Bronchial epithelial cell (primary cell): ENCODE measurements at regions not wholly inside any gene's neighbourhood (a gene's known extent, or its start where the extent isn't known, plus 50 kb on each side); places are given as distances from the start of the nearest gene placed in this dataset.

Experiments
- DNase-seq: peaks from one replicate; pipeline ENCODE4 v3.0.0-alpha.2; 2010; ENCODE audit warnings: low read depth
- FAIRE-seq: peaks from 2 replicates; lab custom pipeline; 2011; peaks lifted over from hg19 to GRCh38; lab: Jason Lieb, UNC
- H3K27me3 ChIP-seq: 2 replicates; pipeline ENCODE4 v1.5.1; 2011; ENCODE audit warnings: low read length; ENCODE audit not compliant: control insufficient read depth, insufficient read depth
- H3K36me3 ChIP-seq: 2 replicates; pipeline ENCODE4 v1.5.1; 2011; ENCODE audit warnings: low read length; ENCODE audit not compliant: control insufficient read depth, insufficient read depth
- H3K4me3 ChIP-seq: 2 replicates; pipeline ENCODE4 v1.5.1; 2011; ENCODE audit warnings: mild to moderate bottlenecking, low read depth, low read length, control low read depth
- TF ChIP-seq, protein P1 (sequence below): IDR thresholded peaks from 2 replicates; pipeline ENCODE4 v1.5.1; 2011; ENCODE audit warnings: mild to moderate bottlenecking, moderate library complexity, low read length, control low read depth, inconsistent platforms; ENCODE audit not compliant: insufficient read depth, severe bottlenecking

DNA sequence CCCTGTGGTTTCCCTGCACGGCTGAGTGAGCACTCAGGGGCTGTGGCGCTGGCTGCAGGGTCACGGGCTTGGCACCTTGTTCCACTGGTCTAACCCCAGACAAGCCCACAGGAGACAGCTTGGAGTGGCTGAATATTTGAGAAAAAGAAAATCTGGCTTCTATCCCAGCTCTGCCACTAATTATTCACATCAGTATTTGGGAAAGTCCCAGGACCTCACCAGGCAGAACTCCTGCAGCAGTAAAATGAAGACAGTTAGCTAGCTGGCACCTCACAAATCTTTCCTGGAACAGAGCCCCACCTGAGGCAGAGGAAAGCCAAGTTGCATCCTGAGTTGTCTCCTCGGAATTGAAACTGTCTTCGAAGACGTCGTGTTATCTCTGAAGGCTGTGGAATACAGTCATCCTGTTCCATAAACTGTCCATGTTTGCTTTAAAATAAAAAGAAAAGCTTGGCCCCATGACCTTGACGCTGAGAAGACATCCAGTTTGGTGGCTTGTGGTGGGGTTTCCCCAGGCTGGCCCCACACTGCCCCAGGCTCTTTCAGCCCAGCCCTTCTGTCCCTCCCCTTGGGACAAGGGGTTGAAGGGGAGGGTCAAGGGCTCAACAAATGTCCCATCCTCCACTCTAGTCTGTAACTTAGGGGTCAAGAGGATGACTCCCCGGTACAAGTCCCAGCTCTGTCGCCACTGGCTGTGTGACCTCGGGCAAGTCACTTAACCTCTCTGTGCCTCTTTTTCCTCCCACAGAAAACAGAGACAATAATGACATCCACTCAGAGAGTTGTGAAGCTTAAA, 93.8 kb upstream of the TMPRSS2 start:
- H3K4me3 ChIP-seq, result no peak overlapping the region
- H3K36me3 ChIP-seq, result no peaks in the 10 kb centered on the region
- TF ChIP-seq, protein P1, sequence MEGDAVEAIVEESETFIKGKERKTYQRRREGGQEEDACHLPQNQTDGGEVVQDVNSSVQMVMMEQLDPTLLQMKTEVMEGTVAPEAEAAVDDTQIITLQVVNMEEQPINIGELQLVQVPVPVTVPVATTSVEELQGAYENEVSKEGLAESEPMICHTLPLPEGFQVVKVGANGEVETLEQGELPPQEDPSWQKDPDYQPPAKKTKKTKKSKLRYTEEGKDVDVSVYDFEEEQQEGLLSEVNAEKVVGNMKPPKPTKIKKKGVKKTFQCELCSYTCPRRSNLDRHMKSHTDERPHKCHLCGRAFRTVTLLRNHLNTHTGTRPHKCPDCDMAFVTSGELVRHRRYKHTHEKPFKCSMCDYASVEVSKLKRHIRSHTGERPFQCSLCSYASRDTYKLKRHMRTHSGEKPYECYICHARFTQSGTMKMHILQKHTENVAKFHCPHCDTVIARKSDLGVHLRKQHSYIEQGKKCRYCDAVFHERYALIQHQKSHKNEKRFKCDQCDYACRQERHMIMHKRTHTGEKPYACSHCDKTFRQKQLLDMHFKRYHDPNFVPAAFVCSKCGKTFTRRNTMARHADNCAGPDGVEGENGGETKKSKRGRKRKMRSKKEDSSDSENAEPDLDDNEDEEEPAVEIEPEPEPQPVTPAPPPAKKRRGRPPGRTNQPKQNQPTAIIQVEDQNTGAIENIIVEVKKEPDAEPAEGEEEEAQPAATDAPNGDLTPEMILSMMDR, result no peak
- DNase-seq (no peak), FAIRE-seq (no peak)
- H3K27me3 ChIP-seq, result no peaks in the 10 kb centered on the region

DNA sequence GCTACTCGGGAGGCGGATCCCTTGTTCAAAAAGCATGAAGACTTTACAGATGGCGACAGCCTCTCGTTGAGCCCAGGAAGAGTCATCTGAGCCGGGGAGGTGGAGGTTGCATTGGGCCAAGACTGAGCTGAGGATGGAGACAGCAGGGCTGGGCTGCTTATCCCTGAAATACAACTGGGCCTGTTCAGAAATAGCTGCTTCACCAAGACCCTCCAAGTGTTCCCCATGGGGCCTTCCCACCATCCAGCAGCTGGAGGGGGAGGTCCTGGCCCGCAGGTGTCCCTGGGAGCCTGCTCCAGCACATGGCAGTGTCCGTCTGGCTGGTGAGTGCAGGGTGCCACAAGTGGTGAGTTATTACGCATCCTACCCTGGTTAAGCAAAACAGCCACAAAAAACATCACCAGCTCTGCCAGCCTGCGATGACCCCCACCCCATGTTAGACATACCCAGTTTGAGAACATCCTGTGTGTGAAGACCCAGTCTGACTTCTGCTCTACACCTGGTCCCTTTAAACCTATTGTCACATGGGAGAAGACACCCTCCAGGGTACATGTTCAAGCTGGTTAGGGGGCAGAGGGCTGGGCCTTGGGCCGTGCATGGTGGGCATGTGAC, 93.1 kb upstream of the TMPRSS2 start:
- H3K27me3 ChIP-seq, result no peaks in the 10 kb centered on the region
- TF ChIP-seq, protein P1, result no peak
- no peaks in the 10 kb centered on the region for H3K36me3 ChIP-seq
- H3K4me3 ChIP-seq, result no peak overlapping the region
- no peak for FAIRE-seq
- no peak for DNase-seq

DNA sequence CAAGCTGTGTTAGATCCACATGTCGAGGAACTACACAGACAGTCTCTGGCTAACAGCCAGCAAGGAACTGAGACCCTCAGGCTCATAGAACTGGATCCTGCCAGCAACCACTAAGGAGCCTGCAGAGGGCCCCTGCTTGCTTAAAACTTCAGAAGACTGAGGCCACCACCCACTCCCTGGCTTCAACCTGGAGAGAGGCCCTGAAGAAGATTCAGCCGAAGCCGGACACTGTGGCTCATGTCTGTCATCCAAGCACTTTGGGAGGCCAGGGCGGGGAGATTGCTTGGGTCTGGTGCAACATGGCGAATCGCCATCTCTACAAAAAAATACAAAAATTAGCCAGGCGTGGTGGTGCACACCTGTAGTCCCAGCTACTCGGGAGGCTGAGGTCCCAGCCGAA, 92.6 kb upstream of the TMPRSS2 start:
- H3K27me3 ChIP-seq, result no peaks in the 10 kb centered on the region
- H3K36me3 ChIP-seq, result no peaks in the 10 kb centered on the region
- FAIRE-seq (no peak), DNase-seq (no peak)
- H3K4me3 ChIP-seq, result no peak overlapping the region
- TF ChIP-seq, protein P1, result no peak

DNA sequence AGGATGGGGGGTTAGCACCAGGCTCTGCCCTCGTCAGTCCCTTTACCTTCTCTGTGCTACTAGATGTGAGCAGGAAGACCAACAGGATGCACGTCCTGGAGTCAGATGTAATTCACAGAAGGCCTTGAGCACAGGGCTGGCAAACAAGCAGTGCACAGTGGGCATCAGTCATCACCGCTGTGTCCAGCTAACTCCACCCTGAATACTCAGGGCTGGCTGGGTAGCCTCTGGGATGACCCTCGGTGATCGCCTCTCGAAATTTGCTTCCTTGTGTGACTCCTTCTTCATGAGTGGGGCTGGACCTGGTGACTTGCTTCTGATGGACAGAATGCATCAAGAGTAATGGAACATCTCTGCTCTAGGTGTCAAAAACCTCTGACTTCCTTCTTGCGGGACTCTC, 92.2 kb upstream of the TMPRSS2 start:
- TF ChIP-seq, protein P1, result no peak
- FAIRE-seq (peak; percentile 82), DNase-seq (no peak)
- Histone ChIP-seq H3K27me3 (no peaks in the 10 kb centered on the region), H3K4me3 (no peak overlapping the region), H3K36me3 (no peaks in the 10 kb centered on the region)

DNA sequence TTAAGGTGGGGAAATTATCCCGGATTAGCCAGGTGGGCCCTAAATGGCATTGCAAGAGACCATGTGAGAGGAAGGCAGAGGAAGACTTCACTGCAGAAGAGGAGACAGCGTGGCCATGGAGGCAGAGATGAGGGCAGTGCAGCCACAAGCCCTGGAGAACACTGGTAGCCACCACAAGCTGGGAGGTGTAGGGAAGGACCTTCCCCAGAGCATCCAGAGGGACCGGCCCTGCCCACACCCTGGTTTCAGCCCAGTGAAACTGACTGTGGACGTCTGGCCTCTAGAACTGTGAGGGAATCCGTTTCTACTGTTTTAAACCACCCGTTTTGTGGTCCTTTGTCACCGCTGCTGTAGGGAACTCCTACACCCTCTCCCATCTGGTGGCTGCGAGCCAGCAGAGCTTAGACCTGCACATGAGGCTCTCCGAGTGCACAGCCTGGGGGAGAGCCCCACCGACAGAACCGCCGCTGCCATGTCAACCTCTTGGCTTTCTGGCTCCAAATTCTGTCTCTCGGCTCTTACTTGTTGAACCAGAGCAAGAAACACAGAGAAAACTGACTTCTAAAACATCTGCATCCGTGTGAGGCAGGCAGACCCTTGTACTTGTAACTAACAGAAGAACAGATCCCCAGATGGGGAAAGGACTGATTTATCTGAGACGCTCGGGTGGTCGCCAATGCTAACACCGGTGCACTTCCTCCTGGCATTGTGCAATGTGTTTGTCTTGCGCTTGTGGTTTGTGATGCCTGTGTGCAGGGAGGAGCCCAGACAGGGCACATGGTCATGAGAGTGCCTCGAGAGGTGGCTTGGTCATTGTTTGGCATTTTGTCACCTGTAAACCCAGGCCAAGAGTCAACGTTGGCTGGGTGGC, 90.8 kb upstream of the TMPRSS2 start:
- no peaks in the 10 kb centered on the region for H3K27me3 ChIP-seq
- DNase-seq, result no peak
- peak; percentile 13 for FAIRE-seq
- no peaks in the 10 kb centered on the region for H3K36me3 ChIP-seq
- TF ChIP-seq, protein P1, result no peak
- H3K4me3 ChIP-seq, result no peak overlapping the region
